Uterus (tissue), 3 donors: ENCODE measurements at regions not wholly inside any gene's neighbourhood (a gene's known extent, or its start where the extent isn't known, plus 50 kb on each side); places are given as distances from the start of the nearest gene placed in this dataset.

Experiments
- DNase-seq, 2 donors: peaks; one replicate each; pipeline ENCODE4 v3.0.0-alpha.2; 2019 to 2020
- H3K27ac ChIP-seq, 2 donors: fragments of 200-600 bp; sonication (generic); 1 replicate in 1 of 2; 2 replicates in 1 of 2; pipeline ENCODE4 v1.5.1; 2016 to 2018
- H3K27me3 ChIP-seq, 2 donors: fragments of 200-600 bp; sonication (generic); one replicate each; pipeline ENCODE4 v1.5.1; 2018 to 2019; ENCODE audit warnings: control low read depth in 1 of 2
- H3K36me3 ChIP-seq, 2 donors: fragments of 200-600 bp; sonication (generic); one replicate each; pipeline ENCODE4 v1.5.1; 2019; ENCODE audit warnings: control low read depth in 1 of 2
- H3K4me1 ChIP-seq, 2 donors: fragments of 200-600 bp; sonication (generic); one replicate each; pipeline ENCODE4 v1.5.1; 2018 to 2019; ENCODE audit warnings: control low read depth in 1 of 2
- H3K4me3 ChIP-seq, 2 donors: fragments of 200-600 bp; sonication (generic); 1 replicate in 1 of 2; 2 replicates in 1 of 2; pipeline ENCODE4 v1.5.1; 2018 to 2019; ENCODE audit warnings: mild to moderate bottlenecking in 1 of 2
- H3K9me3 ChIP-seq, 2 donors: fragments of 200-600 bp; sonication (generic); one replicate each; pipeline ENCODE4 v1.5.1; 2019; ENCODE audit warnings: control low read depth in 1 of 2
- POLR2A ChIP-seq, 2 donors: fragments of 450-650 bp; IDR thresholded peaks; one replicate each; pipeline ENCODE4 v1.6.1; 2016; ENCODE audit warnings: antibody characterized with exemption in 2 of 2, mild to moderate bottlenecking in 1 of 2, moderate library complexity in 1 of 2
- intact Hi-C: fragments of 100-400 bp; cut with DNase I; formaldehyde crosslinking; loops from one replicate; pipeline ENCODE4 v1.15.1; 2023; ENCODE audit warnings: low total_unique reads
- TF ChIP-seq, protein P1 (sequence below), 4 experiments: fragments of 200-600 bp in 2 of 4; fragments of 450-650 bp in 2 of 4; sonication (generic) in 2 of 4; IDR thresholded peaks; one replicate each; pipeline ENCODE4 v1.5.1; 2016 to 2019; ENCODE audit warnings: antibody characterized with exemption in 4 of 4, mild to moderate bottlenecking in 2 of 4, moderate library complexity in 1 of 4
- donor health status: DM: yes; HTN: yes; CAD: no.

DNA sequence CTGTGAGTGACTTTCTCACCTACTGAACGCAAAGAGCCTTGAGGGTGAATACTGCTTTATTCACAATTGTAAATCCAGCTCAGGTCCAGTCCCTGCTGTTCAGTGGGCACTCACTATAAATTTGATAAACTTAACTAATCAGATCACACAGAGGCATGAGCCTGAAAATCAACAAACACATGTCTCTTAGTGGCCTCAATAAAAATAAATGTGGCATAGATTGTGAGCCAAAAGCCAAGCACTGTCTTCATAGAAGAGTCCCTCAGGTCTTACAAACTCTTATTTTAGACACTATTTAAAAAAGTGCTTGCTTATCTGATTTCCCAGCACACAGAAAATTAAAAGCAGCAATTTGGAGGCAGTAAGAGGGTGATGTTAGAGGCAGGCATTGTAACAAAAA lies 957.7 kb downstream of the SLITRK5 start:
- DNase-seq = no peak
- Histone ChIP-seq H3K4me1 (no peaks in the 10 kb centered on the region), H3K9me3 (no peaks in the 10 kb centered on the region), H3K4me3 (no peak overlapping the region), H3K27ac (no peak overlapping the region), H3K36me3 (no peaks in the 10 kb centered on the region), H3K27me3 (no peaks in the 10 kb centered on the region)
- intact Hi-C loops = no loop called here
- no peak for TF ChIP-seq POLR2A (IDR thresholded peaks at IDR 0.05)
- TF ChIP-seq, protein P1, sequence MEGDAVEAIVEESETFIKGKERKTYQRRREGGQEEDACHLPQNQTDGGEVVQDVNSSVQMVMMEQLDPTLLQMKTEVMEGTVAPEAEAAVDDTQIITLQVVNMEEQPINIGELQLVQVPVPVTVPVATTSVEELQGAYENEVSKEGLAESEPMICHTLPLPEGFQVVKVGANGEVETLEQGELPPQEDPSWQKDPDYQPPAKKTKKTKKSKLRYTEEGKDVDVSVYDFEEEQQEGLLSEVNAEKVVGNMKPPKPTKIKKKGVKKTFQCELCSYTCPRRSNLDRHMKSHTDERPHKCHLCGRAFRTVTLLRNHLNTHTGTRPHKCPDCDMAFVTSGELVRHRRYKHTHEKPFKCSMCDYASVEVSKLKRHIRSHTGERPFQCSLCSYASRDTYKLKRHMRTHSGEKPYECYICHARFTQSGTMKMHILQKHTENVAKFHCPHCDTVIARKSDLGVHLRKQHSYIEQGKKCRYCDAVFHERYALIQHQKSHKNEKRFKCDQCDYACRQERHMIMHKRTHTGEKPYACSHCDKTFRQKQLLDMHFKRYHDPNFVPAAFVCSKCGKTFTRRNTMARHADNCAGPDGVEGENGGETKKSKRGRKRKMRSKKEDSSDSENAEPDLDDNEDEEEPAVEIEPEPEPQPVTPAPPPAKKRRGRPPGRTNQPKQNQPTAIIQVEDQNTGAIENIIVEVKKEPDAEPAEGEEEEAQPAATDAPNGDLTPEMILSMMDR (IDR thresholded peaks at IDR 0.05) = no peak

DNA sequence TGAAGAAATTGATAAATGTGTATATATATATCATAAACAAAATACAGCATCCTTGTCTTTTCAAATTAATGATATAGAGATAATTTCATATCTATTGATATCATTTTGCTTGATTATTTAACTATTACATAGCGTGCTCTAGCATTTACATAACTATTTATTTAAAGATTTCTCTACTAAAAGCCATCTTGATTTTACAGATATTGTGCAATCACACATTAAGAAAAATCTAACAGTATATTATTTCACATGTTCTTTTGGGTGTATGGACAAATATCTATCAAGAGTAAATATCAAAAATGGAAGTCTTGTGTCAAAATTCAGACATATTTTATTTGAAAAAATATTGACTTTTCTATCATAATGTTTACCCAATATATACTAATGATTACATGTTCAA lies 966.8 kb downstream of the SLITRK5 start:
- intact Hi-C loops = no loop called here
- DNase-seq = no peak
- H3K4me3 ChIP-seq = no peak overlapping the region
- H3K27ac ChIP-seq = no peak overlapping the region
- H3K4me1 ChIP-seq = no peaks in the 10 kb centered on the region
- no peak for TF ChIP-seq POLR2A (IDR thresholded peaks at IDR 0.05)
- TF ChIP-seq, protein P1 (IDR thresholded peaks at IDR 0.05) = no peak
- H3K9me3 ChIP-seq = no peaks in the 10 kb centered on the region
- no peaks in the 10 kb centered on the region for H3K36me3 ChIP-seq
- no peaks in the 10 kb centered on the region for H3K27me3 ChIP-seq

DNA sequence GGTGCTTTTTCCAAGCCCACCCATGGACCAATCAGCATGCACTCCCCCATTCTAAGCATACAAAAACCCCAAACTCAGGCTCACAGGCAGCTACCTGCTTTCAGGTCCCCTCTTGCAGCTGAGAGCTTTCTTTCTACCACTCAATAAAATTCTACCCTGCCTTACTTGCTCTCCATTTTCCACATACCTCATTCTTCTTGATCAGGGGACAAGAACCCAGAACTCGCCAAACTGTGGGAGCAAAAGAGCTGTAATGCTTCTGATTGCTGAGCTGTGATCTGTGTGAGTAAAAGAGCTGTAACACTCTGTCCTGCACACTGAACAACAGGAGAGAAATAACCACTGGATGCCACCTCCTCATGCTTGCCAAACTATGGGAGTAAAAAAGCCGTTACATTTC lies 972.1 kb downstream of the SLITRK5 start:
- TF ChIP-seq, protein P1 (IDR thresholded peaks at IDR 0.05) = no peak
- no peak for TF ChIP-seq POLR2A (IDR thresholded peaks at IDR 0.05)
- no peaks in the 10 kb centered on the region for H3K27me3 ChIP-seq
- no peak for DNase-seq
- intact Hi-C loops = no loop called here
- H3K4me3 ChIP-seq = no peak overlapping the region
- no peaks in the 10 kb centered on the region for H3K4me1 ChIP-seq
- H3K9me3 ChIP-seq = no peaks in the 10 kb centered on the region
- no peaks in the 10 kb centered on the region for H3K36me3 ChIP-seq
- H3K27ac ChIP-seq = no peak overlapping the region

DNA sequence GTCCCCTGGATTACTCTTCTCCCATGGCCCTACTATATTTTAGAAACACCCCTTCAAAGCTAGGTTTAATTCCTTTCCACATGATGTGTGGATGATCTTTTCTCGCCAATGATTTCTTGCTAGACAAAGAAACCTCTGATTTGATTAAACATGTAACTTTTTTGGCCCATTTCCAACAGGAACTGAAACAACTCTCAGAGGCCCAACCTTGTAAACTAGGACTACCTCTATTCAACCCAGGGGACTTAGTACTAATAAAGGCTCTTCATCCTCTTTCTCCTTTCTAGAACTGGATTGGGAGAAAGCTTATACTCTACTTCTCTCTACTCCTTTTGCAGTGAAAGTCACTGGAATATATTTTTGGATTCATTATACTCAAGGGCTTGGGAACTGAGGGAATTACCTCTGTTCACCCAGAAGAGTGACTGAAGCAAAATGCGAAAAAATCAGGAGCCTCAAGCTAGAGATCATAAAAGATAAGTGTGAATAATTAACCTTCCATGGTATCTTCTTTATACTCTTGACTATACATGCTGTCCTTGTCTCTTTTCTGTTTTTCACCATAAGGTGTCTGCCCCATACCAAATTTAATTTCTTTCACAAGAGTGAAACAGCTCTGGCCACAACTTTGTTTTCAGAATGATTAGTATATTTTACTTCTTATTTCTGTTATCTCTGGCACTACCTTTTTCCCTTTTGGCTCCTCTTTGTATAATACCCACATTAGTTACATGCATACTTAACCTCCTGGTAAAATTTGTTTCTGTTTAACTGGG lies 977.6 kb downstream of the SLITRK5 start:
- H3K4me3 ChIP-seq = no peak overlapping the region
- intact Hi-C loops = no loop called here
- DNase-seq = no peak

DNA sequence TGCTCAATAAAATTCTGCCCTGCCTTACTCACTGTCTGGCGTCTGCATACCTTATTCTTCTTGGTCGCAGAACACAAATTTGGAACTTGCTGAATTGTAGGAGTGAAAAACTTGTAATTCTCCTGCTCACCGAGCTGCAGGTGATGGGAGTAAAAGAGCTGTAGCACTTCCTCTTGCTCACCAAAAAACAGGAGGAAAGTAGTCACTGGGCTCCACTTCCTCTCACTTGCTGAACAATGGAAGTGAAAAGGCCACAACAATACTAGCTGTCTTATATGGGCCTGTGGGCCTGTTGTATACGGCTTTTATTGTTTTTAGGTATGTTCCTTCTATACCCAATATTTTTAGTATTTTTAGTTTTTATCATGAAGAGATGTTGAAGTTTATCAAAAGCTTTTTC lies 978.7 kb downstream of the SLITRK5 start:
- no peak for DNase-seq
- H3K9me3 ChIP-seq = no peaks in the 10 kb centered on the region
- no peaks in the 10 kb centered on the region for H3K27me3 ChIP-seq
- no peaks in the 10 kb centered on the region for H3K4me1 ChIP-seq
- no peak overlapping the region for H3K27ac ChIP-seq
- intact Hi-C loops = no loop called here
- no peak for TF ChIP-seq POLR2A (IDR thresholded peaks at IDR 0.05)
- peaks cover 0 to 3% of the 10 kb centered on the region in 2 donors for H3K36me3 ChIP-seq
- no peak overlapping the region for H3K4me3 ChIP-seq

More for the DNA sequence above, 977.6 kb downstream of the SLITRK5 start:
- H3K36me3 ChIP-seq = peaks cover 0 to 3% of the 10 kb centered on the region in 2 donors
- TF ChIP-seq, protein P1 (IDR thresholded peaks at IDR 0.05) = no peak
- no peak for TF ChIP-seq POLR2A (IDR thresholded peaks at IDR 0.05)
- H3K4me1 ChIP-seq = no peaks in the 10 kb centered on the region
- no peak overlapping the region for H3K27ac ChIP-seq
- no peaks in the 10 kb centered on the region for H3K27me3 ChIP-seq
- no peaks in the 10 kb centered on the region for H3K9me3 ChIP-seq
